Loucy (cell line): ENCODE measurements at regions not wholly inside any gene's neighbourhood (a gene's known extent, or its start where the extent isn't known, plus 50 kb on each side); places are given as distances from the start of the nearest gene placed in this dataset.

Experiments
- CTCF ChIP-seq: fragments of 200-600 bp; sonication (generic); conservative IDR thresholded peaks from 2 replicates; pipeline ENCODE4 v1.5.1; 2014; ENCODE audit warnings: mild to moderate bottlenecking, antibody characterized with exemption, low read length
- EZH2phosphoT487 ChIP-seq: fragments of 200-600 bp; IDR thresholded peaks from 2 replicates; pipeline ENCODE4 v1.6.1; 2018; ENCODE audit warnings: antibody characterized with exemption, mild to moderate bottlenecking, moderate library complexity, borderline replicate concordance

- TF ChIP-seq CTCF (no peak), EZH2phosphoT487 (no peak)
Observed at GRCh38 chr10:118449521-118449920, 107.4 kb upstream of the FAM204A start.
